Type B pancreatic cell (in vitro differentiated cells): ENCODE measurements at regions not wholly inside any gene's neighbourhood (a gene's known extent, or its start where the extent isn't known, plus 50 kb on each side); places are given as distances from the start of the nearest gene placed in this dataset.

Experiments
- DNase-seq: peaks from one replicate; pipeline ENCODE4 v3.0.0; 2021; ENCODE audit warnings: mixed read lengths; ENCODE audit not compliant: unreplicated experiment; ENCODE audit errors: extremely low spot score
- H3K27ac Mint-ChIP-seq: 2 replicates; pipeline ENCODE4 v1.8.0; 2021; ENCODE audit warnings: mild to moderate bottlenecking, mixed read lengths
- H3K27me3 Mint-ChIP-seq: 2 replicates; pipeline ENCODE4 v1.8.0; 2021; ENCODE audit warnings: mixed read lengths
- H3K36me3 Mint-ChIP-seq: 2 replicates; pipeline ENCODE4 v1.8.0; 2021; ENCODE audit warnings: mixed read lengths
- H3K4me1 Mint-ChIP-seq: one replicate; pipeline ENCODE4 v1.8.0; 2021; ENCODE audit warnings: mixed read lengths; ENCODE audit not compliant: unreplicated experiment
- H3K4me3 Mint-ChIP-seq: 2 replicates; pipeline ENCODE4 v1.8.0; 2021; ENCODE audit warnings: mild to moderate bottlenecking, mixed read lengths
- H3K9me3 Mint-ChIP-seq: 2 replicates; pipeline ENCODE4 v1.8.0; 2021; ENCODE audit warnings: mixed read lengths
- TF ChIP-seq, protein P1 (sequence below): fragments of 200-600 bp; sonication (generic); conservative IDR thresholded peaks from 2 replicates; pipeline ENCODE4 v1.5.0; 2021; ENCODE audit warnings: antibody characterized with exemption, mild to moderate bottlenecking

DNA sequence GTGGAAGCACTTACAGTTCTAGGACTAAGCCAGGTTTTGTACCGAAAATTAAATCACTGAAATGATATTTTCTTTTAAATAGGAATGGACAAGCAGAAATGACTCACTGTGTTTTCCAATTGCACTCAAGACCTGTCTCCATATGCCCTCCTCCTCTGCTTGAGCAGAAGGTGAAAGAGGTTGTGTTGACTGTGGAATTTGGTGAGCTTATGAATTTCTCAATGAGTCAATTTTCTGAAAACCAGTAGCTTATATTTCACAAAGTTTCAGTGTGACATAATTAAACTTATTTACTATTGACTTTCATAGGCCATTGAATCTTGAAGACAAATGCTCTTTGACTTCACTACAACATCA lies 249.9 kb downstream of the NPR3 start:
- DNase-seq = no peak
- Mint-ChIP-seq H3K4me3 (no peak overlapping the region), H3K9me3 (no peaks in the 10 kb centered on the region), H3K4me1 (peaks cover 14% of the 10 kb centered on the region), H3K27me3 (no peaks in the 10 kb centered on the region), H3K36me3 (no peaks in the 10 kb centered on the region), H3K27ac (no peak overlapping the region)
- TF ChIP-seq, protein P1, sequence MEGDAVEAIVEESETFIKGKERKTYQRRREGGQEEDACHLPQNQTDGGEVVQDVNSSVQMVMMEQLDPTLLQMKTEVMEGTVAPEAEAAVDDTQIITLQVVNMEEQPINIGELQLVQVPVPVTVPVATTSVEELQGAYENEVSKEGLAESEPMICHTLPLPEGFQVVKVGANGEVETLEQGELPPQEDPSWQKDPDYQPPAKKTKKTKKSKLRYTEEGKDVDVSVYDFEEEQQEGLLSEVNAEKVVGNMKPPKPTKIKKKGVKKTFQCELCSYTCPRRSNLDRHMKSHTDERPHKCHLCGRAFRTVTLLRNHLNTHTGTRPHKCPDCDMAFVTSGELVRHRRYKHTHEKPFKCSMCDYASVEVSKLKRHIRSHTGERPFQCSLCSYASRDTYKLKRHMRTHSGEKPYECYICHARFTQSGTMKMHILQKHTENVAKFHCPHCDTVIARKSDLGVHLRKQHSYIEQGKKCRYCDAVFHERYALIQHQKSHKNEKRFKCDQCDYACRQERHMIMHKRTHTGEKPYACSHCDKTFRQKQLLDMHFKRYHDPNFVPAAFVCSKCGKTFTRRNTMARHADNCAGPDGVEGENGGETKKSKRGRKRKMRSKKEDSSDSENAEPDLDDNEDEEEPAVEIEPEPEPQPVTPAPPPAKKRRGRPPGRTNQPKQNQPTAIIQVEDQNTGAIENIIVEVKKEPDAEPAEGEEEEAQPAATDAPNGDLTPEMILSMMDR = no peak

DNA sequence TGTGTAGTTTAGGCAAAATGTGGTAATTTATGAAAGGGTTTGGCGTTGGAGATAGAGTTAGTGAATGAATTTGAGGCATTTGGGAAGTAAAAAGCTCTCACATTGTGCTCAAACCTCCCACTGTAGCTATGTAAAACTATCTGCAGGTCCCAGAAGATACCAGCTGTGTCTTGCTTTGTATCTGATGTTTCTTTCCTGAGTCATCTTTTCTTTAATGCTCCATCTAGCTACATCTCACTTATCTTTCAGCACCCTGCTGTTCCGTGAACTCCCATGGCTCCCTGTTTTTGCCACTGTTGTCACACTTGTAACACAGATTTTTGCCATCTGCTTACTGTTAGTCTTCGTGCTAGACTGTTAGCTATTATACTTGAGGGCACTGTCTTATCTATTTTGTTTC lies 253.1 kb downstream of the NPR3 start:
- H3K27ac Mint-ChIP-seq = peak overlapping the region; percentile 19
- no peak for DNase-seq
- peaks cover 14% of the 10 kb centered on the region for H3K4me1 Mint-ChIP-seq
- H3K36me3 Mint-ChIP-seq = no peaks in the 10 kb centered on the region
- H3K9me3 Mint-ChIP-seq = no peaks in the 10 kb centered on the region
- no peaks in the 10 kb centered on the region for H3K27me3 Mint-ChIP-seq
- H3K4me3 Mint-ChIP-seq = no peak overlapping the region
- TF ChIP-seq, protein P1 = no peak

DNA sequence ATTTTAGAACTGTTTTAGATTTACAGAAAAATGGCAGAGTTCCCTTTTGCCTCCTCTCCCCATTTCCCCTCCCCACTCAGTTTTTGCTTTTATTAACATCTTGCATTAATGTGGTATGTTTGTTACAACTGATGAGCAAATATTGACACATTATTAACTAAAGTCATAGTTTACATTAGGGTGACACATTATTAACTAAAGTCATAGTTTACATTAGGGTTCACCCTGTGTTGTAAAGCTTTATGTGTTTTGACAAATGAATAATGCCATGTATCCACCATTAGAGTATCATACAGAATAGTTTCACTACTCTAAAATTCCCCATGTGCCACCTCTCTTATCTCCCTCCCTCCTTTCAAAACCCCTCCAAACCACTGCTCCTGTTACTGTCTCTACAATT lies 262.5 kb downstream of the NPR3 start:
- Mint-ChIP-seq H3K27me3 (no peaks in the 10 kb centered on the region), H3K4me1 (peaks cover 15% of the 10 kb centered on the region), H3K9me3 (peaks cover 6% of the 10 kb centered on the region), H3K4me3 (no peak overlapping the region), H3K36me3 (peaks cover 3% of the 10 kb centered on the region), H3K27ac (no peak overlapping the region)
- TF ChIP-seq, protein P1 = no peak
- DNase-seq = no peak

DNA sequence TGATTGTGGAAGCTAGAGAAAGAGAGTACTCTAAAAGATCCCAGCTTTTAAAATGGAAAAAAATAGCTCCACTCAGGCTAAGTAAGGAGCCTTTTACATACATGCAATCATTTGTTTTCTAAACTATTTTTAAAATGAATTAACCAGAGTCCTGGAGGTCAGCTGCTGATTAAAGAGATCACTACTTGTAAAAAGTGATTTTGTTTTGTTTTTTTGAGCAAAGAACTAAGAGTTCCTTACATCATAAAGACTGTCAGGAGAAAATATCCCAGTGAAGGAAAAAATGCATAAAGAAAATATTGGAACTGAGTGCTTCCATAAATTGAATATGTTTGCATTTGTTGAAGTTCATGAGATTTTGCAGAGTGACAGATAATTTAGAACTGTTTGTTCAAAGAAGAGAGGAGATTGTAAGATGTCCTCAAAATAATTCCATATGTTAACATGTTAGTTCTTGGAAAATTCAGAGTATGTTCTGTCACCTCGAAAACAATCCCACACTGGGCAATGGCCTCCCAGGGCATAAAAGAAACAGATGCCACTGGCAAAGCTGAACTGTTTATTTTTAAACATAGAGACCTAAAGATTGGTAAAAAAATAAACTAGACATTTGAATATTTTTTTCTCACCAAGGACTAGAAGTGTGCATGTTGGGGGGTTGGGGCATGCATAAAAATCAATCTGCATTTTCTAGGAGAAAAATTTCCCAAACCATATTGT lies 264.7 kb downstream of the NPR3 start:
- H3K27me3 Mint-ChIP-seq = no peaks in the 10 kb centered on the region
- no peak for DNase-seq

DNA sequence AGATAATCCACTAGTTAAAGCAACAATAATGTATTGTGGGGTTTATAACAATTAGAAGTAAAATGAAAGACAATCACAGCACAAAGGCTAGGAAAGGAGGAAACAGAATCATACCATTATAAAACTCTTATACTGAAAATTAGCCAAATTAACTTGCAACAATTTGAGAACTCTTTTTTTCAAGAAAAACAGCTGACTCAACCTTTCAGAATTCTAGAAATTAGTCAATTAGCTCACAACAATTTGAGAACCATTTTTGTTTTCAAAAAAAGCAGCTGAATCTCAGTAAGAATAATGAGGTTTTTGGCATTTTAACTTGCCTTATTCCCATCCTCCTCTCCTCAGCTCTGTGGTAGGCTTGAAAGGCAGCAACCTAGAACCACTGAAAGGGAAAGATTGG lies 269.9 kb downstream of the NPR3 start:
- H3K27ac Mint-ChIP-seq = no peak overlapping the region
- H3K9me3 Mint-ChIP-seq = peaks cover 3% of the 10 kb centered on the region
- no peak for DNase-seq
- no peaks in the 10 kb centered on the region for H3K36me3 Mint-ChIP-seq
- H3K27me3 Mint-ChIP-seq = no peaks in the 10 kb centered on the region
- H3K4me3 Mint-ChIP-seq = no peak overlapping the region
- H3K4me1 Mint-ChIP-seq = peaks cover 14% of the 10 kb centered on the region
- TF ChIP-seq, protein P1 = no peak

More for the DNA sequence above, 264.7 kb downstream of the NPR3 start:
- no peak overlapping the region for H3K27ac Mint-ChIP-seq
- TF ChIP-seq, protein P1 = no peak
- H3K36me3 Mint-ChIP-seq = peaks cover 3% of the 10 kb centered on the region
- H3K4me3 Mint-ChIP-seq = no peak overlapping the region
- peaks cover 21% of the 10 kb centered on the region for H3K4me1 Mint-ChIP-seq
- peaks cover 9% of the 10 kb centered on the region for H3K9me3 Mint-ChIP-seq
